ENCODE measurements at regions not wholly inside any gene's neighbourhood (a gene's known extent, or its start where the extent isn't known, plus 50 kb on each side); places are given as distances from the start of the nearest gene placed in this dataset.

- DNase-seq (ENCODE audit: low spot score) = no peak
These were observed 141.5 kb downstream of the RRAGC start for GRCh38 chr1:38718031-38718430.

DNA sequence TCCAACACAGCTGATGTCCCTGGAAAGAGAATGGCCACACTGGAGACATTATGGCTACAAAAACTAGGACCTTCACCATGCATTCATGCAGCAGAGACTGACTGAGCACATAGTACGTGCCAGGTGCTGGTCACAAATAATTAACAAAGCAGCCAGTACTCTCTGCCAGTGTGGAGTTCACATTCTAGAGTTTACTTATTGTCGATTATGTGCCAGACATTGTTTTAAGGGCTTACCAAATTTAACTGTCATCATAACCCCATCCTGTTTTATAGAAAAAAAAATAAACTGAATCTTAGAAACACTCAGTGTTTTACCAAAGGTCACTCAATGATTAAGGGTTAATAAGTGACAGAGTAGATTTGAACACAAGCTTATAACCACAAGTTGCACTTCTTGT lies 143.3 kb downstream of the RRAGC start:
- no peak for DNase-seq (ENCODE audit: low spot score)

- no peak for DNase-seq (ENCODE audit: low spot score)
These were observed 144.2 kb downstream of the RRAGC start for GRCh38 chr1:38715415-38715814.

- no peak for DNase-seq (ENCODE audit: low spot score)
These were observed 147.5 kb downstream of the RRAGC start for GRCh38 chr1:38712046-38712445.

DNA sequence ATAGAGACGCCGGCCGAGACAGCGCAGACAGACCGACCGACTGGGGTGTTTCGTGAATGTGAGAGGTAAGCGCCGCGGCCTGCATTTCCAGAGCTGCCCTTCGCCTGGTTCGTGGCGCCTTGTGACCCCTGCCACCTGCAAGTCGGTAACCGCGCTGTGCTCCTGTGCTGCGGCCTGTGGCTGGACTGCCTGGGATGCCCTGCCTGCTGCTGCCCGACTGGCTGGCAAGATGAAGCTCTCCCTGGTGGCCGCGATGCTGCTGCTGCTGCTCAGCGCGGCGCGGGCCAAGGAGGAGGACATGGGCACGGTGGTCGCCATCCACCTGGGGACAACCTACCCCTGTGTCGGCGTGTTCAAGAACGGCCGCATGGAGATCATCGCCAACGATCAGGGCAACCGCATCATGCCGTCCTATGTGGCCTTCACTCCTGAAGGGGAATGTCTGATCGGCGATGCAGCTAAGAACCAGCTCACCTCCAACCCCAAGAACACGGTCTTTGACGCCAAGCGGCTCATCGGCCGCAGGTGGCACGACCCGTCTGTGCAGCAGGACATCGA lies 150.8 kb downstream of the RRAGC start:
- DNase-seq (ENCODE audit: low spot score) = no peak

GRCh38 chr1:38701088-38701487 lies 158.5 kb downstream of the RRAGC start:
- DNase-seq (ENCODE audit: low spot score) = no peak

GRCh38 chr1:38700077-38700470 lies 159.5 kb downstream of the RRAGC start:
- DNase-seq (ENCODE audit: low spot score) = no peak

- no peak for DNase-seq (ENCODE audit: low spot score)
These were observed 160.1 kb downstream of the RRAGC start for GRCh38 chr1:38699330-38700076.

- no peak for DNase-seq (ENCODE audit: low spot score)
These were observed 162.2 kb downstream of the RRAGC start for GRCh38 chr1:38697387-38697786.

DNA sequence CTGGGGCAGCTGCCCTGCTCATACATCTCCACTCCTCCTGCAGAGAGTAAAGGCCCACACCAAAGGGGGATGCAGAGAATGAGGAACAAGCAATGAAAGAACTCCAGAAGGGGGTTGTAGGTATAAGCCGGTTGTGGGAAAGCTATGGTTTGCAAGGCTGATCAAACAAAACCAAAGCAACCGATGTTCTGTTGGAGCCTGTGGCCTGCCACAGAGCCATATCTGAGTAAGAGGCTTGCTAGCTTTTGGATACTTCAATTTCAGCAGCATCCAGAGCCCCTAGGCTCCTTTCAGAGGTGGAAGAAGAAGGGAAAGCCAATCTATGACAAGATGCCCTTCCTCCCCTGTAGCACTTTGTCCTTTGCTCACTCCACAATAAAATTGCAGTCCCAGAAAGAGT lies 163.2 kb downstream of the RRAGC start:
- no peak for DNase-seq (ENCODE audit: low spot score)

DNA sequence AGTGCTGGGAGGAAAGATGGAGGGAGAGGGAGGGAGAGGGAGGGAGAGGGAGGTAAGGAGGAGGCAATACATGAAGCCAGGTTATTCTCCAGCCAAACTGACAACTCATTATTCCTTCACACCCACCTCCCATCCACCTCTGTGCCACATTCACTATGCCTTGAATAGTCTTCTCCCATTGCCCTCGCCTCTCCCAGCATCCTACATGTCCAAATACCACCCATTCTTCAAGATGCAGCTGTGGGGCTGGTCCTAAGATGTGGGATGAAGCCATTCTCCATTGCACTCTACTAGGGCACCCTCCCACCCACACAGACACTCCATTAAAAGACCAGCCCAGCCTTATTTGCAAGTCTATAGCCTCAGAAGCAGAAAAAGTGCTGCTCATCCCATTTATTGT lies 165.8 kb downstream of the RRAGC start:
- DNase-seq (ENCODE audit: low spot score) = no peak

GRCh38 chr1:38693031-38693430 lies 166.5 kb downstream of the RRAGC start:
- no peak for DNase-seq (ENCODE audit: low spot score)

DNA sequence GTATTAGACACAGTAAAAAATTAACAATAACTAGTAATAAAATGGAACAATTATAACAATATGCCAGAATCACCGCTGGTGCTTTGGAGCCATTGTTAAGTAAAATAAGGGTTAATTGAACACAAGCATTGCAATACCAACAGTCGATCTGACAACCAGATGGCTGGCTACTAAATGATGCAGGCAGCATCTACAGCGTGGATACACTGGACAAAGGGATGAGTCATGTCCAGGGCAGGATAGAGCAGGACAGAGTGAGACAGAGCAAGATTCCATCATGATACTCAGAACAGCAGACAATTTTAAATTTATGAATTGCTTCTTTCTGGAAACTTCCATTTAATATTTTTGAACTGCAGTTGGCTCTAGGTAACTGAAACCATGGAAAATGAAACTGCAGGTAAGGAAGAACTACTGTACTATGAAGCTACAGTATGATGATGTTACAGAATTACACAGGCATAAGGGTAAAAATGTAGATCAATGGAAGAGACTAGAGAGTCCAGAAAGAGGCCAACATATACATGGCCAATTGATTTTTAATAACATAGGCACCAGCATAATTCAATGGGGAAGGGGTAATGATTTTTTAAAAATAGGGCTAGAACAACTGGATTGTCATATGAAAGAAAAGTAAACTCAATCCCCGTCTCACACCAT lies 168.7 kb downstream of the RRAGC start:
- no peak for DNase-seq (ENCODE audit: low spot score)

GRCh38 chr1:38686927-38687255 lies 172.7 kb downstream of the RRAGC start:
- no peak for DNase-seq (ENCODE audit: low spot score)

GRCh38 chr1:38686167-38686926 lies 173.2 kb downstream of the RRAGC start:
- no peak for DNase-seq (ENCODE audit: low spot score)

- DNase-seq (ENCODE audit: low spot score) = no peak
These were observed 174.2 kb downstream of the RRAGC start for GRCh38 chr1:38685388-38685787.

- DNase-seq (ENCODE audit: low spot score) = no peak
These were observed 178.6 kb downstream of the RRAGC start for GRCh38 chr1:38680801-38681510.

DNA sequence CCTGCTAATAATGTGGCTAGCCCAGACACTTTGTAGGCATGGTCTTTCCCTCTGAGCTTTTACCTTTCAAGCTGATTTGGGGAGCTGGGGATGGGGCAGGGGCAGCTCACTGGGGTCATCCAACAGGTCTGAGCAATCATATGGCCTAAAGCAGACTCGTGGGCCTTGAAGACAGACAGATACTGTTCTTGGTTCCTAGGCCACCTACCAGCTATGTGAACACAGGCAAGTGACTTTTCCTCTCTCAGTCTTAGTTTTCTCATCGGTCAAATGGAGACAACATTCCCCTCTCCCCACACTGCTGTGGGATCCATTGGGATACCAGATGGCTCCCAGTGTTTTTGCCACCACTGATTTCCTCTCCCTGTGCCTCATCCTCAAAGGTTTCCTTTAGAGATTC lies 181.8 kb downstream of the RRAGC start:
- DNase-seq (ENCODE audit: low spot score) = no peak

- no peak for DNase-seq (ENCODE audit: low spot score)
These were observed 182.3 kb downstream of the RRAGC start for GRCh38 chr1:38677311-38677710.

GRCh38 chr1:38672692-38673091 lies 186.9 kb downstream of the RRAGC start:
- no peak for DNase-seq (ENCODE audit: low spot score)

DNA sequence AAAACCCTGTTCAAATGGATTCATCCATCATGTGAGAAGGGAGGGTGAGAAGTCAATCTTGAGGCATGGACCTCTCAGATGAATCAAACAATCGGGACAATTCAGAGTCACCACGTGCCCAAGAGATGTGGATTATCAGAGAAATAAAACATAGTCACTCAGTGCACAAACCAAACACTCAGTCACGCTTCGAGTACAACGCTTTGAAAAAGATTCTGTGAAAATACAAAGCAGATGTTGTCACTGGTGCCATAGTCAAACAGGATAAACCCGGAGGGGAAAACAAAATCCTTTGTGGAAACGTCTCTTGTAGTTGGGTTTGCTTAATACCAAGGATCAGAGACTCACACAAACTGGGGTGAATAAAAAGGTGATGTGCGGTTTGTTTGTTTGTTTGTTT lies 188.4 kb downstream of the RRAGC start:
- no peak for DNase-seq (ENCODE audit: low spot score)

DNA sequence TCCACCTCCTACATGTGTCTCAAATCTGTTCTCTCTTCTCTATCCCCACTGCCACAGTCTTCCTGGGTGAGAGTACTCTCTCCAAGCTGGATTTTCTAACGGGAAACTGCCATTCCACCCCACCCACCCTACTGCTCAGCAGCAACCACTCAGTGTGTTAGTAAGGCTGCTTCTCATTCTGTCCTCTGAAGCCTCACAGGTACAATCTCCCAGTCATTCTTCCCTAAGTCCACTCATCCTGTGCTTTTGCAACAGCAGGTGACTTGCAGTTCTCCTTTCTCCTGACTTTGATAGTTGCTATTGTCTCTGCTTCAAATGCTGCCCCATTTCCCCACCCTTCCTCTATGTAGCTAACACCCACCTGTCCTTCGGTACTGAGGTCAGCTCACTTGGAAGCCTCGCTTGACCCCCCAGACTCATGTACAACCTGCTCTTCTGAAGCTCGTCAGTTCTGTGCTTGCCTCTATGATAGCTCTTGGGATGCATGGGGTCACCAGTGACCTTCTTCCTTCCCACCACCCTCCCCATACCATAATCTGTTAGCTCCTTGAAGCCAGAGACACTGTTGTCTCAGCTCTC lies 188.9 kb downstream of the RRAGC start:
- DNase-seq (ENCODE audit: low spot score) = no peak
